Mesenchymal stem cell (in vitro differentiated cells and primary cell): ENCODE measurements at regions not wholly inside any gene's neighbourhood (a gene's known extent, or its start where the extent isn't known, plus 50 kb on each side); places are given as distances from the start of the nearest gene placed in this dataset.

Experiments
- DNase-seq: peaks from one replicate; pipeline ENCODE4 v3.0.0-alpha.2; 2013
- H2AFZ ChIP-seq: one replicate; pipeline ENCODE4 v1.6.1; 2013; ENCODE audit warnings: low read depth, mild to moderate bottlenecking, control low read depth, inconsistent platforms, low read length, moderate library complexity
- H2AK5ac ChIP-seq: 2 replicates; pipeline ENCODE4 v1.6.1; 2013; ENCODE audit warnings: low read length, moderate library complexity, mild to moderate bottlenecking, inconsistent platforms; ENCODE audit not compliant: severe bottlenecking
- H2BK120ac ChIP-seq: one replicate; pipeline ENCODE4 v1.6.1; 2013; ENCODE audit warnings: low read depth, mild to moderate bottlenecking, inconsistent platforms, low read length, moderate library complexity
- H2BK12ac ChIP-seq, 2 experiments: one replicate each; pipeline ENCODE4 v1.6.1; 2013; ENCODE audit warnings: inconsistent platforms in 2 of 2, low read length in 2 of 2, mild to moderate bottlenecking in 2 of 2, moderate library complexity in 2 of 2, control low read depth in 1 of 2
- H2BK15ac ChIP-seq: one replicate; pipeline ENCODE4 v1.6.1; 2013; ENCODE audit warnings: mild to moderate bottlenecking, low read depth, inconsistent platforms; ENCODE audit not compliant: poor library complexity, severe bottlenecking
- H2BK5ac ChIP-seq: 2 replicates; pipeline ENCODE4 v1.6.1; 2013; ENCODE audit warnings: low read depth, mild to moderate bottlenecking, low read length, control low read depth, inconsistent platforms; ENCODE audit not compliant: poor library complexity, severe bottlenecking
- H3K14ac ChIP-seq, 2 experiments: one replicate each; pipeline ENCODE4 v1.6.1; 2013; ENCODE audit warnings: inconsistent platforms in 2 of 2, low read length in 2 of 2, control low read depth in 1 of 2, mild to moderate bottlenecking in 1 of 2, moderate library complexity in 1 of 2
- H3K18ac ChIP-seq, 2 experiments: one replicate each; pipeline ENCODE4 v1.6.1; 2013; ENCODE audit warnings: inconsistent platforms in 2 of 2, low read length in 2 of 2, control low read depth in 1 of 2, low read depth in 1 of 2, mild to moderate bottlenecking in 1 of 2
- H3K23ac ChIP-seq, 2 experiments: one replicate each; pipeline ENCODE4 v1.6.1; 2013; ENCODE audit warnings: inconsistent platforms in 2 of 2, low read length in 2 of 2, mild to moderate bottlenecking in 2 of 2, moderate library complexity in 2 of 2, control low read depth in 1 of 2
- H3K27ac ChIP-seq: 2 replicates; pipeline ENCODE4 v1.5.1; 2013; ENCODE audit warnings: mild to moderate bottlenecking, moderate library complexity, low read length, control low read depth, inconsistent platforms; ENCODE audit not compliant: poor library complexity, severe bottlenecking
- H3K27me3 ChIP-seq, 2 experiments: 2 replicates each; pipeline versions ENCODE4 v1.6.1 to v1.7.0; 2013; ENCODE audit warnings: low read length in 2 of 2, mild to moderate bottlenecking in 2 of 2, moderate library complexity in 2 of 2, control low read depth in 1 of 2, inconsistent platforms in 1 of 2; ENCODE audit not compliant: control insufficient read depth in 1 of 2, insufficient read depth in 1 of 2
- H3K36me3 ChIP-seq, 2 experiments: 2 replicates each; pipeline versions ENCODE4 v1.6.1 to v1.7.0; 2013; ENCODE audit warnings: low read length in 2 of 2, control low read depth in 1 of 2, inconsistent platforms in 1 of 2, low read depth in 1 of 2, mild to moderate bottlenecking in 1 of 2; ENCODE audit not compliant: insufficient read depth in 2 of 2, control insufficient read depth in 1 of 2
- H3K4ac ChIP-seq, 2 experiments: one replicate each; pipeline ENCODE4 v1.6.1; 2013; ENCODE audit warnings: inconsistent platforms in 2 of 2, low read length in 2 of 2, mild to moderate bottlenecking in 2 of 2, moderate library complexity in 2 of 2, control low read depth in 1 of 2, low read depth in 1 of 2
- H3K4me1 ChIP-seq: 2 replicates; pipeline ENCODE4 v1.6.1; 2013; ENCODE audit warnings: low read depth, low read length, control low read depth; ENCODE audit not compliant: control insufficient read depth, insufficient read depth
- H3K4me2 ChIP-seq: 2 replicates; pipeline ENCODE4 v1.6.1; 2013; ENCODE audit warnings: low read length, mild to moderate bottlenecking, inconsistent platforms; ENCODE audit not compliant: poor library complexity, severe bottlenecking
- H3K4me3 ChIP-seq, 2 experiments: 2 replicates each; pipeline versions ENCODE4 v1.5.1 to v1.7.0; 2013; ENCODE audit warnings: low read length in 2 of 2, mild to moderate bottlenecking in 2 of 2, control low read depth in 1 of 2, low read depth in 1 of 2; ENCODE audit not compliant: insufficient read depth in 1 of 2
- H3K79me1 ChIP-seq: replicated peaks from 2 replicates; pipeline ENCODE4 v1.6.1; 2013; ENCODE audit warnings: mild to moderate bottlenecking, control low read depth, low read length, inconsistent platforms; ENCODE audit not compliant: poor library complexity, severe bottlenecking
- H3K9ac ChIP-seq: 2 replicates; pipeline ENCODE4 v1.7.0; 2013; ENCODE audit warnings: mild to moderate bottlenecking, low read length, moderate library complexity
- H3K9me3 ChIP-seq: 2 replicates; pipeline ENCODE4 v1.7.0; 2013; ENCODE audit warnings: mild to moderate bottlenecking, low read length; ENCODE audit not compliant: control insufficient read depth
- H4K8ac ChIP-seq: one replicate; pipeline ENCODE4 v1.6.1; 2013; ENCODE audit warnings: inconsistent platforms, mild to moderate bottlenecking, low read length, moderate library complexity
- H4K91ac ChIP-seq: one replicate; pipeline ENCODE4 v1.6.1; 2013; ENCODE audit warnings: mild to moderate bottlenecking, low read length, inconsistent platforms
- WGBS: methylation state at CpG from one replicate; pipeline ENCODE4 v1.1.7; 2013; ENCODE audit warnings: mixed read lengths; 5-methylcytosine and 5-hydroxymethylcytosine counted together

DNA sequence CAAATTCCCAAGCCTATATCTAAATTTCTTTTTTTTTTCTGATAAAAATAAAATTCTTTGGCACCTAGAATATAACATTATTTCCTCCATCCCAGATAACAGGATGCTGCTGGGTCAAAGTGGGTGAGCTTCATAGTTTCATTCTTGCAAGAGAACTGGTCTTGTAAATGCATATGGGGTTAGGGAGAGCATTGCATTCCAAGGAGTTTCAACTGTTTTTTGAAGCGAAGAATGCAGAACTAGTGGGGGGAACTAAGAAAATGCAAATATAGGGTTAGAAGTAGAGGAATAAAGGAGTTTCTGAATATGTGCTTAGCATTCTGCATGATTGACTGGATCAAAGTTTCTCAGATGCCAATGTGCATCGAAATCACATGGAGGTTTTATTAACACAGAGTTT, 347.2 kb upstream of the XYLT1 start:
- no peak overlapping the region for H3K4me2 ChIP-seq
- 44% methylated on average over 2 of the region's 2 CpGs for WGBS
- H3K23ac ChIP-seq: no peak overlapping the region
- no peak overlapping the region for H2BK120ac ChIP-seq
- H3K36me3 ChIP-seq: no peaks in the 10 kb centered on the region
- H2BK5ac ChIP-seq: no peak overlapping the region
- no peak overlapping the region for H3K14ac ChIP-seq
- no peak for DNase-seq
- H4K8ac ChIP-seq: no peak overlapping the region
- no peak overlapping the region for H2BK12ac ChIP-seq
- H3K79me1 ChIP-seq: no peaks in the 10 kb centered on the region
- H3K27ac ChIP-seq: no peak overlapping the region
- no peak overlapping the region for H3K18ac ChIP-seq
- no peak overlapping the region for H2AFZ ChIP-seq
- H3K27me3 ChIP-seq: no peaks in the 10 kb centered on the region
- no peak overlapping the region for H3K4me3 ChIP-seq
- H3K9ac ChIP-seq: no peak overlapping the region
- no peak overlapping the region for H3K4ac ChIP-seq
- H2AK5ac ChIP-seq: no peak overlapping the region
- no peaks in the 10 kb centered on the region for H3K4me1 ChIP-seq
- no peak overlapping the region for H2BK15ac ChIP-seq
- no peak overlapping the region for H4K91ac ChIP-seq
- H3K9me3 ChIP-seq: peaks cover 26% of the 10 kb centered on the region

DNA sequence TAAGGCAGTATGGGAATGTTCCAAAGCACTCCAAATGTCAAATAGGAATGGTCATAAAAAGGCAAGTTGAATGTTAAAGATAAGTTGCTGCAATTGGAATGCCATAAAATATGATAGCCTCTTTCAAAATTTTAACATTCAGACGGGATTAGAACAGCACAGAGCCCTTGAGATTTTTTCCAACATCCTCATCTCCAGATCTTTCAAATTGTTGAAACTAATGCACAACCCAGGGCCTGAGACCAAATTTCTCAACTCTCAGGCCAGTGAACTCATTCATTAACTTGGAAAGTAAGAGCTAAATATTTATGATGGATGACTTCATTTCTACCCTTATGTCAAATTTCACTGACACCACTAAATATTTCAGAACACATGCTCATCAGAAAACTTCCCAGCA, 346.5 kb upstream of the XYLT1 start:
- Histone ChIP-seq H2AFZ (no peak overlapping the region), H3K27me3 (no peaks in the 10 kb centered on the region), H3K4me1 (no peaks in the 10 kb centered on the region), H4K91ac (no peak overlapping the region), H3K18ac (no peak overlapping the region), H3K4me2 (no peak overlapping the region), H3K23ac (no peak overlapping the region), H3K36me3 (no peaks in the 10 kb centered on the region), H2BK12ac (no peak overlapping the region), H2BK15ac (no peak overlapping the region), H3K9ac (no peak overlapping the region), H3K4me3 (no peak overlapping the region), H4K8ac (no peak overlapping the region), H3K9me3 (peaks cover 30% of the 10 kb centered on the region), H3K27ac (no peak overlapping the region), H2AK5ac (no peak overlapping the region), H3K14ac (no peak overlapping the region), H3K4ac (no peak overlapping the region), H2BK5ac (no peak overlapping the region), H3K79me1 (no peaks in the 10 kb centered on the region), H2BK120ac (no peak overlapping the region)
- DNase-seq: no peak
- WGBS: 38% methylated on average over 1 of the region's 1 CpG

DNA sequence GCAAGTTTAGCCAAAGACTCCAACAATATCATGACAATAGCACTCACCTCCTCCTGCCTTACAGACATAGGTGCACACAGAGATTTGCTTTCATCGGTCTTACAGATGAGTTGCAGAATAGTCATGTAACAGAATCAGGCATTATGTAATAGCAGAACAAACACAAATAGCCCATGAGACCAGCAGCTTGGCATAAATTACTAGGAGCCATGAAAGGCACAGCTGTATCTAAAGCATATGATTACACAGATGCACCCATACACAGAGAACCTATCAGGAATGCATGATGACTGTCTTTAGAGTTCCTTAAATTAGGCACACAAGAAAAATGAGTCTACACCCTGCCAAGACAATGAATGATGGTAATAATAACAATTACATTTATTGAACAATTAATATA, 342.0 kb upstream of the XYLT1 start:
- WGBS: 90% methylated on average over 1 of the region's 1 CpG
- no peak overlapping the region for H3K4me3 ChIP-seq
- no peak overlapping the region for H3K23ac ChIP-seq
- H3K79me1 ChIP-seq: no peaks in the 10 kb centered on the region
- H2BK120ac ChIP-seq: no peak overlapping the region
- H3K27me3 ChIP-seq: peaks cover 0 to 3% of the 10 kb centered on the region in 2 experiments
- H3K9ac ChIP-seq: no peak overlapping the region
- no peak for DNase-seq
- H3K4me1 ChIP-seq: no peaks in the 10 kb centered on the region
- no peak overlapping the region for H2BK12ac ChIP-seq
- H3K4ac ChIP-seq: no peak overlapping the region
- no peak overlapping the region for H2AFZ ChIP-seq
- H3K18ac ChIP-seq: no peak overlapping the region
- no peak overlapping the region for H3K14ac ChIP-seq
- no peak overlapping the region for H3K4me2 ChIP-seq
- no peak overlapping the region for H2BK5ac ChIP-seq
- no peak overlapping the region for H2AK5ac ChIP-seq
- H4K91ac ChIP-seq: no peak overlapping the region
- peaks cover 28% of the 10 kb centered on the region for H3K9me3 ChIP-seq
- H4K8ac ChIP-seq: no peak overlapping the region
- H2BK15ac ChIP-seq: no peak overlapping the region
- no peak overlapping the region for H3K27ac ChIP-seq
- no peaks in the 10 kb centered on the region for H3K36me3 ChIP-seq

DNA sequence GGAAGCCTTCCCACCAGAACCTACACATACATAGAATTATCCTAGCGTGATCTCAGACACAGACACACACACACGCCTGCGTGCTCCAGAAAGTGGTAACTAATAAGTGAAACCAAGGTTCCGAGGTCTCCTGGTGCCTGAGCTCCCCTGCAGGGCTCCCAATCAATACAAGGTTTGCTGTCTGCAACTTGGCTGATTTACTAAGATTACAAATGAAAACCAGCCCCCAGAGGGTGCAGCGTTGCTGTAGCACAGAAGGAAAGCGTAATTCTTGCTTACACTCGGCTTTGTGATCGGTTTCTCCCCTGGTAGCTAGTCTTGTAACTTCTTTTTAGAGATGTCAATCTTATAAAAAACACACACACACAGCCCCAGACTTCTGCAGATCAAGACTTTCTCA, 334.1 kb upstream of the XYLT1 start:
- no peak for DNase-seq
- no peaks in the 10 kb centered on the region for H3K4me1 ChIP-seq
- H3K9me3 ChIP-seq: no peaks in the 10 kb centered on the region
- H3K23ac ChIP-seq: no peak overlapping the region
- 49% methylated on average over 8 of the region's 8 CpGs for WGBS
- no peak overlapping the region for H3K27ac ChIP-seq
- no peak overlapping the region for H3K14ac ChIP-seq
- peak overlapping the region in 1 of 2 experiments; percentile 3 for H3K4me3 ChIP-seq
- no peak overlapping the region for H4K8ac ChIP-seq
- H3K9ac ChIP-seq: no peak overlapping the region
- H3K79me1 ChIP-seq: no peaks in the 10 kb centered on the region
- H2BK15ac ChIP-seq: no peak overlapping the region
- no peak overlapping the region for H2AK5ac ChIP-seq
- no peaks in the 10 kb centered on the region for H3K27me3 ChIP-seq
- H3K18ac ChIP-seq: no peak overlapping the region
- no peak overlapping the region for H3K4me2 ChIP-seq
- no peaks in the 10 kb centered on the region for H3K36me3 ChIP-seq
- no peak overlapping the region for H2BK12ac ChIP-seq
- H2BK5ac ChIP-seq: no peak overlapping the region
- H4K91ac ChIP-seq: no peak overlapping the region
- no peak overlapping the region for H2BK120ac ChIP-seq
- no peak overlapping the region for H2AFZ ChIP-seq
- H3K4ac ChIP-seq: no peak overlapping the region
